ENCODE measurements at regions not wholly inside any gene's neighbourhood (a gene's known extent, or its start where the extent isn't known, plus 50 kb on each side); places are given as distances from the start of the nearest gene placed in this dataset.
A peak's percentile ranks its signal among the peaks of the same experiment; 100 is the strongest.

DNA sequence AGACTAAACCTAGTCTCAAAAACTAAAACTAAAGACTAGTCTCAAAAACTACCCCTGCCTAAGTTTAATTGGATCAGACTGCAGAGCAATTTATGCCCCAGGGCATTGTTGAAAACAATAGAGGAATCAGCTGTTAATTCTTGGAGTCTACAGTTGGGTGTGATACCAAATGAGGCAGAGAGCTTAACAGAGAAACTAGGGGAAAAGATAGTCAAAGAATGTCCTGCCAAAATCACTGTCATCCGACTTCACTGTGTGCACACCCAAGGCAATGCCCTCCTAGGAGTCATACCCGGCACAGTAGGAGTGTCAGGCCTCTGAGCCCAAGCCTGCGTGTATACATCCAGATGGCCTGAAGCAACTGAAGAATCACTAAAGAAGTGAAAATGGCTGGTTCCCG is 90.5 kb upstream of the TOMM7 start:
- no peak for FAIRE-seq
- no peak for DNase-seq (ENCODE audit: insufficient read length, low spot score)

DNA sequence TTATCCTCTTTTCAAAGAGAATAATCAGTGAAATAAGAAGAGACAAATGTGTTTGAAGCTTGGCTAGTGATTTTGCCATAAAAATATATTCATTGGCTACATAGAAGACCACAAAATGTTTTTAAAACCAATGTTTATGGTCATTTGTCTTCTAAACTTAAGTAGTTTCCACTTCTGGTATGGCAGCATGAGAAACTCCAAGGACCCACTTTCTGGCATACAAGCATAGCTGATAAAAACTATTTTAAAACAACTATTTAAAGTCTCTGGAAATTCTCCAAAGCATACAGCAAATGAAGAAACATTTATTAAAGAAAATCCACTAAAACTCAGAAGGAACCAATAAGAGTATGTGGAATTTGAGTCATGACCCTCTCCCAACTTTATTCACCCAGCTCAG is 89.2 kb upstream of the TOMM7 start:
- FAIRE-seq (no peak), DNase-seq (ENCODE audit: insufficient read length, low spot score) (no peak)

GRCh38 chr7:22909917-22910316 is 87.3 kb upstream of the TOMM7 start:
- FAIRE-seq = no peak
- DNase-seq (ENCODE audit: insufficient read length, low spot score) = no peak

- DNase-seq (ENCODE audit: insufficient read length, low spot score) (no peak), FAIRE-seq (no peak)
Observed at GRCh38 chr7:22907805-22908204, 85.2 kb upstream of the TOMM7 start.

GRCh38 chr7:22900784-22901183 is 78.1 kb upstream of the TOMM7 start:
- FAIRE-seq = no peak
- no peak for DNase-seq (ENCODE audit: insufficient read length, low spot score)

DNA sequence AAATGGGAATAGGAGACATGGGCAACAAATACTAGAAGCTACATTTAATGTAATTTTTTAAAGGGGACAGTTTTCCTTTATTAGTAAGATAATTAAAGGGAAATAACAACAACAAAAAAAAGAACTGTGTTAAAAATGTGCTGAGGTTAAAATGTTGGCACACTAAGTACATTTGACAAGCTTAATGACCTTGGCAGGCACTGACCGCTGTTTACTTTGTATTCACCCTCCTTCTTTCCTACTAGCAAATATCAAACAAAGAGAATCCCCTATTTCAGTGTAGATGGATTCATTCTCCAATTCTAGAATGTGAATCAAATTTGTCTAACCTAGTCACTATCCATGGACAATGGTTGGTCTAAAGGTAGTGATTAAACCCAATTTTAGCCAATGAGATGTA is 77.5 kb upstream of the TOMM7 start:
- no peak for FAIRE-seq
- DNase-seq (ENCODE audit: insufficient read length, low spot score) = no peak

GRCh38 chr7:22896917-22897316 is 74.3 kb upstream of the TOMM7 start:
- DNase-seq (ENCODE audit: insufficient read length, low spot score) = no peak
- FAIRE-seq = no peak

- DNase-seq (ENCODE audit: insufficient read length, low spot score) = no peak
Observed at GRCh38 chr7:22895828-22896165, 73.1 kb upstream of the TOMM7 start.

GRCh38 chr7:22895140-22895827 is 72.6 kb upstream of the TOMM7 start:
- FAIRE-seq (no peak), DNase-seq (ENCODE audit: insufficient read length, low spot score) (no peak)

More at GRCh38 chr7:22895828-22896165, 73.1 kb upstream of the TOMM7 start:
- FAIRE-seq = no peak

GRCh38 chr7:22894546-22894945 is 71.9 kb upstream of the TOMM7 start:
- DNase-seq (ENCODE audit: insufficient read length, low spot score) = no peak
- no peak for FAIRE-seq

DNA sequence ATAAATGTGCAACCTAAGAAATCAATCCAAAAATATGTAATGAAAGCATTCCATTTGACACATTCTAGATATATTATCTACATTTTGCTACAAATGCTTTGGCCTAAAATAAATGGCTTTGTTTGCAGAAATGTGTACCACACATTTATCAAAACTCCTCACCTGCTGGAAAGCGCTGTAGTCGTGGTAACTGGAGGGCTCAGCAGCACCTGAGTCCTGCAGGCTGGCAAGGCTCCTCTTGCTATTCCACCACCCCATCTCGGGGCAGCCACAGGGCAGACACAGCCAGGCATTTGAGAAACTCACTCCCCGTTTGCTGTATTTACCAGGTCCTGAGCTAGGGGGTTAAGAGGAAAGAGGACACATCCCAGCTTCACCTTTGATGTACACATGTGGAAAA is 68.1 kb upstream of the TOMM7 start:
- no peak for FAIRE-seq
- no peak for DNase-seq (ENCODE audit: insufficient read length, low spot score)

- peak; percentile 59 for DNase-seq (ENCODE audit: insufficient read length, low spot score)
- FAIRE-seq = peak; percentile 99
Observed at GRCh38 chr7:22885797-22886261, 63.2 kb upstream of the TOMM7 start.

DNA sequence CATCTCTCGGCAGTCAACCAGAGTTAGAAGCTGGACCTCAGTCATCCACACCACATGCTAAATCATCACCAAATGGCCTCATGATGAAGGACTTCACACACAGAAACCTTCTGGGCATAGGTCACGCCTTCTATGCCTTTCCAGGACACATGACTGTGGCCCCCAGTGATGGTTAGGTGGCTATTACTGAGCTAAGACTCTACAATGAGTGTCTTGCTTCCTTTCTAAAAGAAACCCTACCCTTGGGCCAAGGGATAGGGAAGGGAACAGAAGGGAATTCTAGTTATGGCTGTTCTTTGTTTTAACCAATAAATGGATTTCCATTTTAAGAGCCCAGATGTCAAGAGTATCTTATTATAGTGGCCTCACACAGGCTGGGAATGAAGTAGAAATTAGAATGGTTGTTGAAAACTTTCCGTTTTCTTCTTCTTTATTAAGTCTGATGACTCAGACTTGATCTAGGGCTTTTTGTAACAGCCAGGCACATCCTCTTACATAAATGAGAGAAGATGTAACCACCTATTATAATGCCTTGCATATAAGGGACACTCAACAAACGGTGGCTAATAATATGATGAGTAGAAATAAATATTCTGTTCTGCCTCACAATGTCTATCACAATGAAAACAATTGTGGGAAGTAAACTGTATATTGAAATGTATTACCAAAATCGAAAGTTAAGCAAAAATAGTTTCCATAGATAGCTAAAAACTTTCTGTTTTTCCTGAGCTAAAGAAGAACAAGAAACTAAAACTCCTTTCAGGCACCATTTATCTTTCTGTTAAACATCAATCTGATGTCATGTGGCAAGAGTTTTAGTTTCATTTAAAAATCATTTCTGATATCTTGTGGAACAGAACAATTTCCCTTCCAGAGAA is 62.5 kb upstream of the TOMM7 start:
- peak; percentile 18 for DNase-seq (ENCODE audit: insufficient read length, low spot score)
- no peak for FAIRE-seq

- DNase-seq (ENCODE audit: insufficient read length, low spot score) (no peak), FAIRE-seq (peak; percentile 51)
Observed at GRCh38 chr7:22882106-22882505, 59.5 kb upstream of the TOMM7 start.

DNA sequence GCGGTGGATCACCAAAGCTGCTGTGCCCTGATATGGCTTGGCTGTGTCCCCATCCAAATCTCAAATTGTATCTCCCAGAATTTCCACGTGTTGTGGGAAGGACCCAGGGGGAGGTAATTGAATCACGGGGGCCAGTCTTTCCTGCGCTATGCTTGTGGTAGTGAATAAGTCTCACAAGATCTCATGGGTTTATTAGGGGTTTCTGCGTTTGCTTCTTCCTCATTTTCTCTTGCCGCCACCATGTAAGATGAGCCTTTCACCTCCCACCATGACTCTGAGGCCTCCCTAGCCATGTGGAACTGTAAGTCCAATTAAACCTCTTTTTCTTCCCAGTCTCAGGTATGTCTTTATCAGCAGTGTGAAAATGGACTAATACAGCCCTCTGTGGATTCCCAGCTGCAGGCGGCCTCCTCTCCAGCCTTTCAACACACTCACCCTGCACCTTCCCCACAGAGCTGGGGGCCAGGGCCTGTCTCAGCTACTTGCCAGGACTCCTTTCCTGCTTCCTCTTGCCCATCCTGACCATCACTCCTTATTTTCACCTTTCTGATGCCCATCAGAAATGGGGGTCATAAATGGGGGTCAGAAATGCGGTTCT is 57.2 kb upstream of the TOMM7 start:
- FAIRE-seq = no peak
- no peak for DNase-seq (ENCODE audit: insufficient read length, low spot score)

DNA sequence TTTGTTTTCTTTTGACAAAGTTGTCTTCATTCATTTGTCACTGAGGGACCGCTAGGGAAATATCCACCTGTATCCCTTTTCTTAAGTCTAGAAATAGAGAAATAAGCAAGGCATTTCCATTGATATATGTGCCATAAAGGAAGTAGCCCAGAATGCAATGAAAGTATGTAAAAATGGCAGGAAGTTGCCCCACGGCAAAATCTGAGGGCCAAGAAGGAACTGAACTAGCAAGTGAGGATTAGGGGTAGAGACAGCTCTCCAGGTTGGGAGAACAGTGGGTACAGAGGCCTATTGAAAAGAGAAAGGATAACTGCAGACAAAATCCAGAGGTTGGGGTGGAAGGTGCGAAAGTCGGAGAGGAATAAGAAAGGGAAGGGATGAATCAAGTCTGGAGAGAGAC is 56.6 kb upstream of the TOMM7 start:
- FAIRE-seq (no peak), DNase-seq (ENCODE audit: insufficient read length, low spot score) (no peak)

DNA sequence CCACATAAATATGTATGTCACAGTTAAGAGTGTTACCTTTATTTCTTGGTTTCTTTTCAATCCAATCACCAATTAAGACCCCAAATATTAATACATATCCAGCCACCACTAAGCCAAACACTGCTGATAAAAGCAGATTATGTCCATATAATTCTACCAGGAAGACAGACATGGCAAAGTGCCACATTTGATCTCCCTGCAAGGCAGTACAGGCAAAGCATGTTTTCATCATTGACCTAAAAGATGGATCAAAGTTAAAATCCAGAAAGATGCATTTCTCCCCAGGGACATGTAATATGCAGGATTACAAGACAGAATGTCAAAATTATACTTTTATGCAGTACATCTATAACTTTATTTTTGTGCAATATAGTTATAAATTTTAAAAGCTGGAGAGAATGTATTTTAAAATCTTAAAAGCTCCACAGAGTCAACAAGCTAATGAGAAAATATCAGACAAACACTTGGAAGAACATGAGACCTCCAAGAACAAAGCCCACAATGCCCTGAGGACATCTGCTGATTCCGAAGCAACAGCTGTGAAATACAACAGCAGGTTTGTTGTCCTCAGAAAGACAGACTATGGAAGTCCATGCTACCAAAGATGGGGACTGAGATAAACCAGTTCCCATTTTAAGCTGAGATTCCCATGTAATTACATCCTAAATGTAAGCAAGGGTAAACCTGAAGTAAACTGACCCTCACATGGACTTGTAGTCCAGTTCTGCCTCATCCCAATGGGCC is 54.5 kb upstream of the TOMM7 start:
- DNase-seq (ENCODE audit: insufficient read length, low spot score) = no peak
- peak; percentile 11 for FAIRE-seq

- FAIRE-seq (no peak), DNase-seq (ENCODE audit: insufficient read length, low spot score) (no peak)
Observed at GRCh38 chr7:22875470-22875869, 52.8 kb upstream of the TOMM7 start.

DNA sequence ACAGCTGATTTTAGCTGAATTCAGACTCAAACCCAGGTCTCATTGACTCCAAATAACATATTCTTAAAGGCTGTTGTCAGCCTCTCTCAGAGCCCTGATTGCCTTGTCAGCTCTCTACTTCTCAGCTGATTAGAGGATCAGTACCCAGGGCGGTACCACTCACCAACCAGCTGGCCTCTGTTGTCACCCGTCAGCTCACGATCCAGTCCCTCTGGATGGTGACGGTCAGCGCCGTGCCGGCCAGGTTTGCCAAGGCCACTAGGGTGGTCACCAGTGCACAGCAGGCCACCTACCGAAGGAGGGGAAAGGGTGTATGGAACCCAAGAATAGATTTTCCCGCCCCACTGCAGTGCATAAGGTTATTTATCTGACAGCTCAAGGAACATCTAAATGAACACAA is 52.3 kb upstream of the TOMM7 start:
- FAIRE-seq = no peak
- DNase-seq (ENCODE audit: insufficient read length, low spot score) = no peak
